RWPE1 (cell line): ENCODE measurements at regions not wholly inside any gene's neighbourhood (a gene's known extent, or its start where the extent isn't known, plus 50 kb on each side); places are given as distances from the start of the nearest gene placed in this dataset.

Experiments used
- CTCF ChIA-PET: fragments of 350-600 bp; sonication (Branson Sonifier 250); formaldehyde crosslinking; extraction: SDS; loops from one replicate; lab custom pipeline; 2021; lab: Yijun Ruan, JAX
- POLR2A ChIA-PET: fragments of 400-600 bp; formaldehyde crosslinking; extraction: SDS; loops from one replicate; lab custom pipeline; 2020; ENCODE audit warnings: antibody characterized with exemption; ENCODE audit not compliant: low non-redundant PET; lab: Yijun Ruan, JAX
- DNase-seq: peaks from one replicate; pipeline ENCODE4 v3.0.0; 2012; ENCODE audit warnings: low spot score
- H3K27ac ChIP-seq: fragments of 450-650 bp; 2 replicates; pipeline ENCODE4 v1.5.1; 2017
- TF ChIP-seq, protein P1 (sequence below): fragments of 450-650 bp; conservative IDR thresholded peaks from 2 replicates; pipeline ENCODE4 v1.5.1; 2017; ENCODE audit warnings: low read depth, mild to moderate bottlenecking

DNA sequence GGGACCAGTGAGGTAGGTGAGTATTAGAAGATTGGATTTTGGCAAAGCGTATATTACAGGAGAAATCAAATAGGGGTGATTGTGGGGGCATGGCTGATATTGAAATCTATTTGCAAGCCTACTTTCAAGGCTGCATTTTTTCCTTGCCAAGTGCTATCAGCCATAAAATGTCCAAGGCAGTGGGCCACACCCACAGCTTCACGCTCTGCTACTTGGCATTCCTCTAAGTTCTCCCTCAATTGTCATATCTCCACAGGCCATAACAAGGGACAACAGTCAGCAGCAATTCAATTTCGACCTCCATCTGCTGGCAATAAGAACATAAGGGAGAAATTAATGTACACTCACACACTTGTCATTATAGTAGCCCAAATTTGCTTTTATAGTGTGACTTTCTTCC lies 667.1 kb upstream of the PKN2 start:
- ChIA-PET POLR2A (no interaction called here), CTCF (no interaction called here)
- TF ChIP-seq, protein P1, sequence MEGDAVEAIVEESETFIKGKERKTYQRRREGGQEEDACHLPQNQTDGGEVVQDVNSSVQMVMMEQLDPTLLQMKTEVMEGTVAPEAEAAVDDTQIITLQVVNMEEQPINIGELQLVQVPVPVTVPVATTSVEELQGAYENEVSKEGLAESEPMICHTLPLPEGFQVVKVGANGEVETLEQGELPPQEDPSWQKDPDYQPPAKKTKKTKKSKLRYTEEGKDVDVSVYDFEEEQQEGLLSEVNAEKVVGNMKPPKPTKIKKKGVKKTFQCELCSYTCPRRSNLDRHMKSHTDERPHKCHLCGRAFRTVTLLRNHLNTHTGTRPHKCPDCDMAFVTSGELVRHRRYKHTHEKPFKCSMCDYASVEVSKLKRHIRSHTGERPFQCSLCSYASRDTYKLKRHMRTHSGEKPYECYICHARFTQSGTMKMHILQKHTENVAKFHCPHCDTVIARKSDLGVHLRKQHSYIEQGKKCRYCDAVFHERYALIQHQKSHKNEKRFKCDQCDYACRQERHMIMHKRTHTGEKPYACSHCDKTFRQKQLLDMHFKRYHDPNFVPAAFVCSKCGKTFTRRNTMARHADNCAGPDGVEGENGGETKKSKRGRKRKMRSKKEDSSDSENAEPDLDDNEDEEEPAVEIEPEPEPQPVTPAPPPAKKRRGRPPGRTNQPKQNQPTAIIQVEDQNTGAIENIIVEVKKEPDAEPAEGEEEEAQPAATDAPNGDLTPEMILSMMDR: no peak
- no peak for DNase-seq
- no peak overlapping the region for H3K27ac ChIP-seq

- ChIA-PET CTCF (no interaction called here), POLR2A (no interaction called here)
- TF ChIP-seq, protein P1: no peak
- H3K27ac ChIP-seq: no peak overlapping the region
- DNase-seq: no peak
These were observed 662.5 kb upstream of the PKN2 start for GRCh38 chr1:88021529-88021928.

- H3K27ac ChIP-seq: no peak overlapping the region
- POLR2A ChIA-PET: no interaction called here
- CTCF ChIA-PET: no interaction called here
- TF ChIP-seq, protein P1: no peak
- no peak for DNase-seq
These were observed 661.6 kb upstream of the PKN2 start for GRCh38 chr1:88022516-88022915.

DNA sequence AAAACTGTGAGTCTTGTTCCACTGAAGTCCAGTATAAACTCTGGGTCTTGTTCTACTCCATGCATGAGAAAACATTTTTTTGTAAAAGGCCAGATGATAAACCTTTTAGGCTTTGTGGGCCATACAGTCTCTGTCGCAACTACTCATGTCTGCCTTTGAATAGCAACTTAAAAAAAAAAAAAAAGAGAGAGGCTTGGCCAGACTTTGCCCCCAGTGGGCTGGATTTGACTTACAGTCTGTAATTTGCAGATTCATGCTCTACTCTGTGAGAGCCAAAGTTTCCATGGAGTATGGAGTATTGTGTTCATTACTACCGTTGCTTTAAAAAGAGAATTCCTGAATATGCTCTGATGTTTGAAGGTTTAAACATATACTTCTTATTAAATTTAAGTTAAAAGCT lies 654.9 kb upstream of the PKN2 start:
- DNase-seq: no peak
- TF ChIP-seq, protein P1: no peak
- ChIA-PET POLR2A (no interaction called here), CTCF (no interaction called here)
- no peak overlapping the region for H3K27ac ChIP-seq

DNA sequence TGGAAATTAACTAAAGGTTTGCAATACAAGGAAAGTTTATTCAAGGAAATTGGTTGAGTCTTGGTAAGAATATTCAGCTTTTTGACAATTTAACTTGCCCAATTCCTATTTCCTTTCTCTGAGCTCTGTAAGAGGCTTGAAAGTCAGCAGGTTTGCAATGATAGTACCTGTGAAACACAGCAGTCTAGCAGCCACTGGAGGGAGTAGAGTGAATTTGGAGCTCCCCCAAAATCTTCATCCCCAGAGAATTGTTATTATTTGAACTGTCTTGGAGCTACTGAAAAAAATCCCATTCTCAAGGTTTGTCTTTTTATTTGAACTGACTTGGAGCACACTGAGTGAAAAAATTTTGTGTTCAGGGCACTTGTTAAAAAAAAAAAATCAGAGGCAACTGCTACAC lies 654.2 kb upstream of the PKN2 start:
- ChIA-PET POLR2A (no interaction called here), CTCF (interaction anchor here (0.6 to 0.7 kb wide), 4 partner anchors 19 to 129 kb away, joined by 3 to 8 read pairs (median 4); no protein-coding TSS in a partner anchor)
- no peak overlapping the region for H3K27ac ChIP-seq
- no peak for DNase-seq
- TF ChIP-seq, protein P1: no peak

- POLR2A ChIA-PET: no interaction called here
- CTCF ChIA-PET: no interaction called here
- H3K27ac ChIP-seq: no peak overlapping the region
- TF ChIP-seq, protein P1: no peak
- DNase-seq: no peak
These were observed 648.5 kb upstream of the PKN2 start for GRCh38 chr1:88035578-88035977.
